Dermis blood vessel endothelial cell (primary cell): ENCODE measurements at regions not wholly inside any gene's neighbourhood (a gene's known extent, or its start where the extent isn't known, plus 50 kb on each side); places are given as distances from the start of the nearest gene placed in this dataset.
A peak's percentile ranks its signal among the peaks of the same experiment; 100 is the strongest.

Source experiments
- DNase-seq: peaks from one replicate; pipeline ENCODE4 v3.0.0; 2010

DNA sequence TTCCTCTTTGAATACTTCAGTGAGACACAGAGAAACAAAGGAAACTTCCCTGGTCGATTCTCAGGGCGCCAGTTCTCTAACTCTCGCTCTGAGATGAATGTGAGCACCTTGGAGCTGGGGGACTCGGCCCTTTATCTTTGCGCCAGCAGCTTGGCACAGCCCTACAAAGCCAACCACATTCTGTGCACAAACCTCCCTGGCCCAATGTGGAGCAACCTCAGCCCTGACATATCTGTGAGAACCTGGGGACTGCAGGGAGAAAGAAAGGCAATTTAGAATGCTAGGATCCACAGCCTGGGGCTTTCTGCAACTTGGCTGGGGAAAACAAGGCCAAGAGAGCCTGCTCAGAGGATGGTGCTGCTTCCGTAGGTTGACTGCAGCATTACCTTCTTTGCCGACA is 63.5 kb upstream of the PRSS58 start:
- no peak for DNase-seq

DNA sequence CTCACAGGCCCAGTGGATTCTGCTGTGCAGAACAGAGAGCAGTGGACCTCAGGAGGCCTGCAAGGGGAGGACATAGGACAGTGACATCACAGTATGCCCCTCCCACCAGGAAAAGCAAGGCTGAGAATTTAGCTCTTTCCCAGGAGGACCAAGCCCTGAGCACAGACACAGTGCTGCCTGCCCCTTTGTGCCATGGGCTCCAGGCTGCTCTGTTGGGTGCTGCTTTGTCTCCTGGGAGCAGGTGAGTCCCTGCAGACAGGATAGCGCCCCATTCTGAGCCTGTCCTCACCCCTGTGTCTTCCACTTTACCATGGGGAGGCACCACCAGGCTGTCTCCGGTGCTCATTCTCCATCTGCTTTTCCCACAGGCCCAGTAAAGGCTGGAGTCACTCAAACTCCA is 63.0 kb upstream of the PRSS58 start:
- DNase-seq, result no peak

DNA sequence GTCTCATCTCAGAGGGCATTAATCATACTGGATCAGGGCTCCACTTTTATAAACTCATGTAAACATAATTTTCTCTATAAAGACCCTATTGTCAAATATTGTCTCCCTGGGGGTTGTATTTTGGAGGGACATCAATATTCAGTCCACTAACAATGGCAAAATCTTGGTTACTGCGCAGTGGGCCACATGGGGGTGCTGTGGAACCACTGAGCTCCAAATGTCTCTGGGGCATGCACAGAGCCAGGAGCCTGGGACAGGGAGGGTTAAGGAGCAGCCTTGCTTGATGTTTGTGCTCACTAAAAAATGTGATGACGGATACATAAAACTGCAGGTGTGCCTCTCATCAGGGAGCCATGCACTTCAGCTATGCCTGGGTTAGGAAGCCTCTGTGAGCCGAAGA is 62.1 kb upstream of the PRSS58 start:
- peak; percentile 5 for DNase-seq

DNA sequence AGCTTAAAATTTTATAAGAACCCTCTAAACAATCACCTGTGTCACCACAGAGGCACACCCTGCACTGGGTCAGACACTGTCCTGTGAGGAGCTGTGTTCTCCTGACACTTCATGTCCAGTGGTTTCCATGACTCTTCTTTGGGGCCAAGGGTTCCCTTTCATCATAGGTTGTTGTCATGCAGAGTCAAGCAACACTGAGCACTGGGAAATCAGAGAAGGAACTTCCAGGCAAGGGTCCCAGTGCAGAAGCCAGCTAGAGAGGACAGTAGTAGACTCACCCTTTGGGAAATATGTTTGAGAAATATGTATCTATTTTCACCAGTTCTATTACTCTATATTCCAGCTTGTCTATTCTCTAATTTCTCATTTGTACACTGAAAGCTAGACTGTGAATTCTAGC is 56.4 kb upstream of the PRSS58 start:
- DNase-seq, result no peak

DNA sequence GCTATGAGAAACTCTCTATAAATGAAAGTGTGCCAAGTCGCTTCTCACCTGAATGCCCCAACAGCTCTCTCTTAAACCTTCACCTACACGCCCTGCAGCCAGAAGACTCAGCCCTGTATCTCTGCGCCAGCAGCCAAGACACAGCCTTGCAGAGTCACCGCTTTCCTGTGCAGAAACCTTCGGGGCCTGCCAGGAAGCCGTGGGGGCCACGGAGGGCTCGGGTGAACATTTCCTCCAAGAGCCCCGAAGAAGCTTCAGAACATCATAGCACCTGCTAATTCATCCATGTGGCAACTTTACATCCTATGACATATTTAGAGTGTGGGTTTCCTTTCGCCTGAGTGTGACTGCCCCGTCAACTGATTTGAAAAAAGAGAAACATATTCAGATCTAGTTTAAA is 55.7 kb upstream of the PRSS58 start:
- no peak for DNase-seq

DNA sequence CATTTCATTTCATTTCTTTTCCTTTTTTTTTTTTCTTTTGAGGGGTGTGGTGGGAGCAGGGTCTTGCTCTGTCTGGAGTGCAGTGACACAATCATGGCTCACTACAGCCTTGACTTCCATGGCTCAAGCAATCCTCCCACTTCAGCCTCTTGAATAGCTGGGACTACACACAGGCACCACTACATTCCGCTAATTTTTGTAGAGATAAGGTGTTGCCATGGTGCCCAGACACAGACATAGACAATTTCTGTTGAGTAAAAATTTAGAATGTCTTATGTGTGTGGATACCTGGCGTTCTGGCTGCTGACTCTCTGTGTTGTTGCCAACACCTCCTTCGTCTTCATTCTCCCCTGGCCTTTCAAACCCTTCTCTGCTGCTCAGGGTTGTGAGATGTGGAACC is 54.0 kb upstream of the PRSS58 start:
- no peak for DNase-seq

DNA sequence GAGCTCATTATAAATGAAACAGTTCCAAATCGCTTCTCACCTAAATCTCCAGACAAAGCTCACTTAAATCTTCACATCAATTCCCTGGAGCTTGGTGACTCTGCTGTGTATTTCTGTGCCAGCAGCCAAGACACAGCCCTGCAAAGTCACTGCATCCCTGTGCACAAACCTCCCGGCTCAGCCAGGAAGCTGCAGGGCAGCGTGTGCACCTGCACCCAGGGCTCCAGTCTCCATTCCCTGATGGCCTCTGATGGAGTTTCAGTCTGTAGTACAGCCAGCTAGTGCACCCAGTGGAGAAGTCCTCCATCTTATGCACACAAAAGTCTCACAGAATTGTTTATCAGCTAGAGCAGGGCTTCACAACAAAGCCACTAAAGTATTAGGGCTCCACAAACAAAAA is 51.1 kb upstream of the PRSS58 start:
- DNase-seq, result no peak

DNA sequence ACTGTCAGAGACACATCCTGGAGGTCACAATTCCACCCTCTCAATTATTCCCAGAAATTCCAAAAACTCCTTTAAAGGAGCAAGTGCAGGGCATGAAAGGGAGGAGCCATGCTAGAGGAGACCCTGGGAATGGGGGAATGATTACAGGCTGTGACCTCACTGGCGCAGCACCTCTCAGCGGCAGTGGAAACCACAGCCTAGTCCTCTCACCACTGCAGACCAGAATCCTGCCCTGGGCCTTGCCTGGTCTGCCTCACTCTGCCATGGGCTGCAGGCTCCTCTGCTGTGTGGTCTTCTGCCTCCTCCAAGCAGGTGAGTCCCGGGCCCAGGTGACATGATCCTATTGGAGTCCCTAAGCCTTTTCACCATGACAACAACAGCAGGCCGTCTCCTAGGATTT is 50.5 kb upstream of the PRSS58 start:
- no peak for DNase-seq
